ENCODE measurements at regions not wholly inside any gene's neighbourhood (a gene's known extent, or its start where the extent isn't known, plus 50 kb on each side); places are given as distances from the start of the nearest gene placed in this dataset.

DNA sequence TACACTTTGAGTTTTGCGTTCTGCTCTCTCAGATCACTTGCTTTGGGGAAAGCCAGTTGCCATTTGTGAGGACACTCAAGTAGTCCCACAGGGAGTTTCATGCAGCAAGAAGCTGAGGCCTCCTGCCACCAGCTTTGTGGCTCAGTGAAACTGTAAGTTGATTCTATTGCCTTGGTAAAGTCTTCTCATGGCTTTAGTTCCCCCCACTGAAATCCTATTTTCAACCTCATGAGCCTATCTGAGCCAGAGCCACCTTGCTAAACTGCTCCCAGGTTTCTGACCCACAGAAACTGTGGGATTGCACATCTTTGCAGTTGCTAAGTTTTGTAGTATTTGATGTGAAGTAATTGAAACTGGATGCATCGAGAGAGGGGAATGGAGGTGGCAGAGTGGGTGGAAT lies 85.4 kb upstream of the TOP3B start:
- TF ChIP-seq POLR2A (IDR thresholded peaks at IDR 0.05; ENCODE audit: extremely low read depth, insufficient read length) = no peak
- TF ChIP-seq CTCF (IDR thresholded peaks at IDR 0.05; ENCODE audit: low read depth, low read length) = no peak
